ENCODE measurements at regions not wholly inside any gene's neighbourhood (a gene's known extent, or its start where the extent isn't known, plus 50 kb on each side); places are given as distances from the start of the nearest gene placed in this dataset.

DNA sequence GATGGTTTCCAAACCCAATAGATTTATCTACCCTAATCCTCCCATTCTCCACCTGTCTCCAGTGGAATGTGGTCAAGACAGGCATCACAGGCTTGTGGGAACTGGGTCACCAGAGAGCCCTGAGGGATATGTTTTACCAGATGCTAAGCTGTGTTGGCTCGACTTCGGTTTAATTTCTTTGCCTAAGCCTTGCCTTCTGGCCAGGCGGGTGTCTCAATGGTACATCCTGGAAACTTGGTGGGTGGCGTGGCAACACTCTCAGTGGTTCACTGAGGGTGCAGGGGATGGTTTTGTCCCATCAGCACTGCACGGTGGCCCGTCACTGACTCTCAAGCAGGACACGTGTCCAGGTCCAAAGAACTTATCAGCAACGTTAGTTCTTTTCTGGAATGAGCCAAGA lies 192.2 kb downstream of the TENT4A start:
- TF ChIP-seq GATA3 (IDR thresholded peaks at IDR 0.05; ENCODE audit: low read depth, low read length) (no peak), GATA2 (IDR thresholded peaks at IDR 0.05; ENCODE audit: low read depth, low read length) (no peak)

DNA sequence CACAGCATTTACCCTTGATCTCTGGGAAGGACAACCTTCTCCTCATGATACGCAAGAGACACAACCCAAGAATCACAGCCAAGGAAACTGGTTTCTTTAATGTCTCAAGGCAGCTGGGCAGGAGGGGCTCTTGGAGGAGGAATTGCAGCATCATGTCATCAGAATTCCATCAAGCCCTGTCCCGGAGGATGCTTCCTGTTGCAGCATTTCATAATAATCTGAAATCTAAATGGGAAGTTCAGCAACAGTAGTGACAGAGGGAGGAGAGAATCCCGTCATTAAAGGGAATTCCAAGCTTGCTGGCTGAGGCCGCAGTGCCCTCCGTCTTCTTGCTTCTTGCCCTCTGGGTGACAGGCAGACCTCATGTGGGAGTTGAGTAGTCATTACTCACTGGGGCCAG lies 192.7 kb downstream of the TENT4A start:
- no peak for TF ChIP-seq GATA2 (IDR thresholded peaks at IDR 0.05; ENCODE audit: low read depth, low read length)
- TF ChIP-seq GATA3 (IDR thresholded peaks at IDR 0.05; ENCODE audit: low read depth, low read length), result no peak

- no peak for TF ChIP-seq GATA3 (IDR thresholded peaks at IDR 0.05; ENCODE audit: low read depth, low read length)
- TF ChIP-seq GATA2 (IDR thresholded peaks at IDR 0.05; ENCODE audit: low read depth, low read length), result no peak
Measured at GRCh38 chr5:6907320-6907918, 194.2 kb downstream of the TENT4A start.

GRCh38 chr5:6909901-6910300 lies 196.7 kb downstream of the TENT4A start:
- TF ChIP-seq GATA3 (IDR thresholded peaks at IDR 0.05; ENCODE audit: low read depth, low read length), result no peak
- TF ChIP-seq GATA2 (IDR thresholded peaks at IDR 0.05; ENCODE audit: low read depth, low read length), result no peak

- no peak for TF ChIP-seq GATA3 (IDR thresholded peaks at IDR 0.05; ENCODE audit: low read depth, low read length)
Measured at GRCh38 chr5:6910950-6911349, 197.7 kb downstream of the TENT4A start.

DNA sequence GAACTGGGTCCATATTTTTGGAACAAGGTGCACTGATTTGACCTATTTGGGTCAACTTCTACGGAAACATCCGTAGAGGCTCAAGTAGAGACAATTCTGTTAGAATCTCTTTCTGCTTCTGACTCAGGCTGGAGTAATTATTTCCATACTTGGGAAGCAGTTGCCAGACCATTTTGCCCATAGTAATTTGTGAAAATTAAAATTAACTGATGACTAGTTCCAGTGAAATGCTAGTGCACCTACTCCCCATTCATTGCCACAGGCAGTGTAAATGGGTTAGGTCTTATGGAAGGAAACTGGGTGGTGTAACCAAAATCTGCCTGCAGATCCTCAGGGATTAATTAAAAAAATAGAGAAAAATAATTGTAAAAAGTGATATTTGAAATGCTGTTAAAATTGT lies 201.1 kb downstream of the TENT4A start:
- TF ChIP-seq GATA3 (IDR thresholded peaks at IDR 0.05; ENCODE audit: low read depth, low read length) (no peak), GATA2 (IDR thresholded peaks at IDR 0.05; ENCODE audit: low read depth, low read length) (no peak)

GRCh38 chr5:6915574-6915973 lies 202.3 kb downstream of the TENT4A start:
- TF ChIP-seq GATA3 (IDR thresholded peaks at IDR 0.05; ENCODE audit: low read depth, low read length), result no peak

- TF ChIP-seq GATA2 (IDR thresholded peaks at IDR 0.05; ENCODE audit: low read depth, low read length), result no peak
- no peak for TF ChIP-seq GATA3 (IDR thresholded peaks at IDR 0.05; ENCODE audit: low read depth, low read length)
Measured at GRCh38 chr5:6918255-6918654, 205.0 kb downstream of the TENT4A start.

DNA sequence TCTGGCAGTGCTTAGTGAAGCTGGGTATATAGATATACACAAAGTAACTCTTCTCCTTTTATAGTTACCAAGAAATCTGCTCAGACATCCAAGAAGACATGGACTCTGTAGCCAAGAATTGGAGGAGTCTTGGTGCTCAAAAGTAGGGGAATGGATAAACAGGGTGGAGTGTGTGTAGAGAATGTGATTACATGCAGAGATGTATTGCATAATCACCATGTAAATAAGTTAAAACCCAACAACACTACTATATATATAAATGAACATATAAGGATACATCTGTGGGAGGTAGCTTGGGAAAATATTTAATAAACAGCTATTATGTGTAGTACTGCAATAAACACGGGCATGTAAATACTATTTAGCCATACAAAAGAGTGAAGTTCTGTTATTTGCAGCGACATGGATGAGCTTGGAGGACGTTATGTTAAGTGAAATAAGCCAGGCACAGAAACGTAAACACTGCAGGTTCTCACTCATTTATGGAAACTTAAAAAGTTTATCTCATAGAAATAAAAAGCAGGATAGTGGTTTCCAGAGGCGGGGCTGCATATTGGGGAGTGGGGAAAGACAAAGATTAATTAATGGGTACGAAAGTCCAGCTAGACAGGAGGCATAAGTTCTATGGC lies 207.5 kb downstream of the TENT4A start:
- no peak for TF ChIP-seq GATA3 (IDR thresholded peaks at IDR 0.05; ENCODE audit: low read depth, low read length)
- no peak for TF ChIP-seq GATA2 (IDR thresholded peaks at IDR 0.05; ENCODE audit: low read depth, low read length)

GRCh38 chr5:6926491-6927038 lies 213.3 kb downstream of the TENT4A start:
- TF ChIP-seq GATA3 (IDR thresholded peaks at IDR 0.05; ENCODE audit: low read depth, low read length) (no peak), GATA2 (IDR thresholded peaks at IDR 0.05; ENCODE audit: low read depth, low read length) (no peak)

- TF ChIP-seq GATA3 (IDR thresholded peaks at IDR 0.05; ENCODE audit: low read depth, low read length) (no peak), GATA2 (IDR thresholded peaks at IDR 0.05; ENCODE audit: low read depth, low read length) (no peak)
Measured at GRCh38 chr5:6936031-6936430, 222.8 kb downstream of the TENT4A start.

DNA sequence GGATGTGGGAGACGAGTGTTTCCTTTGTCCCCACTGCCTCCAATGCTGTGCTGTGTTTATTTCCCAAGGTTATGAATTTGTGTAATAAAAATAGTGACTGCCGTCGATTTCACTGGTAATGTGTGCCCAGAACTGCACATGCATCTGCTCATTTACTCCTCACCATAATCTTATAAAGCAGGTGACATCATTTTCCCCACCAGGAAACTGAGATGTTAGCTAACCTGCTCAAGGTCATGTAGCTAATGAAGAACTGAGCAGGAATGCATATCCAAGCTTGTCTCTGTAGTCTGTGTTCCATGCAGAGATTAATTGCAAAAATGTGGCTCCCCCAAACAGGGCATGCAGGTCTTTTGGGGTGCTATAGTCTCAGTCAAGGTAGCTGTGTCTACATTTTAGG lies 224.4 kb downstream of the TENT4A start:
- no peak for TF ChIP-seq GATA2 (IDR thresholded peaks at IDR 0.05; ENCODE audit: low read depth, low read length)
- TF ChIP-seq GATA3 (IDR thresholded peaks at IDR 0.05; ENCODE audit: low read depth, low read length), result no peak

DNA sequence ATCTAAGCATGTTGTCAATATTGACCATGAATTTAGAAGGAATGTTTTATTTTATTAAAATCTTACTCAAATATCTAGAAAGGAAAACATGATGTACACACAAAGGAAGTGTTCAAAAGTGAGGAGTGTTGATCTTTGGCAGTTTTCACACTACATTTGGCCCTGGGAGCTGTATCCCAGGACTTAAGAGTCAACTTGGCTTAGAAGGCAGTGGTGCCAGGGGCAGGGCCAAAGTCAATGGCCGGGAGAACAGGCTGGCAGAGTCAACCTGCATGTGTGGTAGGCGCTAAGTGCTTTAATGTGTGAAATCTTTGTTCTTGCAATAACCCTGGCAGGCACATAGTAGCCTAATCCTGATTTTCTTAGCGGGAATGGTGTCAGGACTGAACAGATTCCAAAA lies 228.4 kb downstream of the TENT4A start:
- TF ChIP-seq GATA3 (IDR thresholded peaks at IDR 0.05; ENCODE audit: low read depth, low read length), result no peak
- TF ChIP-seq GATA2 (IDR thresholded peaks at IDR 0.05; ENCODE audit: low read depth, low read length), result no peak

DNA sequence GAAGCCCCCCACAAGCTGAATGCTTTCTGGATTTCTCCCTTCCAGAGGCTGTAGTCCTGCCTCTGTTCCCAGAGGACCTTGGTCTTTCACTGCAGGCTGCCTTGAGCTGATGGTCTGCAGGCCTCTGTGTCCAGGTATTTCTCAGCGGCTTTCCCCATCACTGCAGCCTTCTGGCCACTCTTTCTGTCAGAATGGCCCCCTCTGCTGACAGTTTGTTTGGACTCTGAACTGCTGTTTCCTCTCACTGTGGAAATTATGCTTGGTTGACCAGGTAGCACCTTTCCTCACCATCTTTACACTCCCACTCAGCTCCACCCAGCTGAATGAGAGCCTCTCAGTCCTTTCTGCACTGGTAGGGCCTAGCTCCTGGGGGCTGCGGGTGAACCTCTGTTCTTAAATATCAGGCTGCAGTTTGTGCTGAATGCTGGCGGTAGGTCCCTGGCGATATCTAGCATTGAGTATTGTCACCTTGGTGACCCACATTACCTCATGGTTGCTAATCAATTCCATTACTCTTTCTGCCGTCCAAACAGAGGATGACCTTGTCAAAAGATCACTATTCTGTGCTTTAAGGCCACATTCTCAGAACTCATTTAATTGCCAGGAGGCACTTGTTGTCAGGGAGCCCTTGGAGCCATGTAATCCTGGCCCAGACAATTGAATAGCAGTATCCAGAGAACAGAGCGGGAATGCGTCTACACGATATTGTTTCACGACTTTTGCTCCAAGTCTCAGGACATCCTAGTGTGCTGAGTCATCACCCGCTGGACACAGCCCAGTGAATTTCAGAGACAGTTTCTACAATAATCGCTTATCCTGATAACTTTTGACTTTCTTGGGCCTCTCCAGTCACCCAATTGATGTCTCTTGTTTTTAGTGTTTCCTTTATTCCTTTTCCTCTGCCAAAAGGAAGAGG lies 230.2 kb downstream of the TENT4A start:
- TF ChIP-seq GATA2 (IDR thresholded peaks at IDR 0.05; ENCODE audit: low read depth, low read length) (no peak), GATA3 (IDR thresholded peaks at IDR 0.05; ENCODE audit: low read depth, low read length) (no peak)
